ENCODE measurements at regions not wholly inside any gene's neighbourhood (a gene's known extent, or its start where the extent isn't known, plus 50 kb on each side); places are given as distances from the start of the nearest gene placed in this dataset.

- peak; percentile 71; the same call in 1 of the 2 replicates for TF ChIP-seq CTBP1 (IDR thresholded peaks at IDR 0.05; ENCODE audit: borderline replicate concordance)
- no peak for TF ChIP-seq ZBTB17 (CRISPR knock-in tag; IDR thresholded peaks at IDR 0.05)
- no peak for TF ChIP-seq ARID4B (CRISPR knock-in tag; IDR thresholded peaks at IDR 0.05)
- TF ChIP-seq ZNF695 (CRISPR knock-in tag; IDR thresholded peaks at IDR 0.05) = no peak
- TF ChIP-seq NFIC (IDR thresholded peaks at IDR 0.05) = peak; percentile 70
- peak; percentile 28; the same call in 1 of the 2 replicates for TF ChIP-seq MGA (IDR thresholded peaks at IDR 0.05)
- no peak for TF ChIP-seq KHSRP (IDR thresholded peaks at IDR 0.05)
- TF ChIP-seq TCF3 (CRISPR knock-in tag; IDR thresholded peaks at IDR 0.05) = 0 out of 2 replicates have a peak, but pooled peaks have one; percentile 18
- TF ChIP-seq ARID2 (IDR thresholded peaks at IDR 0.05) = no peak
- no peak for TF ChIP-seq PRMT5 (CRISPR knock-in tag; IDR thresholded peaks at IDR 0.05)
- TF ChIP-seq ARNT (IDR thresholded peaks at IDR 0.05) = no peak
- no peak for TF ChIP-seq ZNF431 (CRISPR knock-in tag; IDR thresholded peaks at IDR 0.05)
- TF ChIP-seq ZNF146 (CRISPR knock-in tag; IDR thresholded peaks at IDR 0.05; ENCODE audit: unreplicated experiment) = no peak
- no peak for TF ChIP-seq ZNF311 (CRISPR knock-in tag; IDR thresholded peaks at IDR 0.05)
Measured at GRCh38 chr7:73960548-73960947, 67.4 kb upstream of the ELN start (continued).
